ENCODE measurements at regions not wholly inside any gene's neighbourhood (a gene's known extent, or its start where the extent isn't known, plus 50 kb on each side); places are given as distances from the start of the nearest gene placed in this dataset.

- TF ChIP-seq POLR2A (IDR thresholded peaks at IDR 0.05) (no peak), EP300 (IDR thresholded peaks at IDR 0.05) (no peak), CTCF (IDR thresholded peaks at IDR 0.05) (no peak)
- intact Hi-C loops (cut with DNase I): no loop called here
- no peak overlapping the region for H3K4me3 ChIP-seq
- H3K27me3 ChIP-seq: no peaks in the 10 kb centered on the region
- H3K27ac ChIP-seq: no peak overlapping the region
- H3K36me3 ChIP-seq: no peaks in the 10 kb centered on the region
- no peak for DNase-seq
- no peaks in the 10 kb centered on the region for H3K4me1 ChIP-seq (ENCODE audit: insufficient read depth)
- WGBS, 3 donors: 21 to 31% (median 24%) methylated on average over 3 of the region's 3 CpGs
- H3K9me3 ChIP-seq: no peaks in the 10 kb centered on the region
Measured at GRCh38 chr15:96515371-96515770, 184.9 kb downstream of the NR2F2 start.

- Histone ChIP-seq H3K36me3 (no peaks in the 10 kb centered on the region), H3K4me1 (ENCODE audit: insufficient read depth) (no peaks in the 10 kb centered on the region), H3K27me3 (no peaks in the 10 kb centered on the region), H3K4me3 (no peak overlapping the region), H3K27ac (no peak overlapping the region), H3K9me3 (no peaks in the 10 kb centered on the region)
- no peak for DNase-seq
- no peak for TF ChIP-seq CTCF (IDR thresholded peaks at IDR 0.05)
- TF ChIP-seq EP300 (IDR thresholded peaks at IDR 0.05): no peak
- TF ChIP-seq POLR2A (IDR thresholded peaks at IDR 0.05): no peak
- 77 to 80% (median 79%) methylated on average over 1 of the region's 1 CpG for WGBS, 3 donors
- intact Hi-C loops (cut with DNase I): no loop called here
Measured at GRCh38 chr15:96521386-96521785, 190.9 kb downstream of the NR2F2 start.

- DNase-seq: no peak
- WGBS, 3 donors: 70 to 73% (median 72%) methylated on average over 5 of the region's 5 CpGs
- H3K9me3 ChIP-seq: no peaks in the 10 kb centered on the region
Measured at GRCh38 chr15:96524676-96525417, 194.3 kb downstream of the NR2F2 start.

GRCh38 chr15:96535148-96535547, 204.6 kb downstream of the NR2F2 start:
- Histone ChIP-seq H3K4me1 (ENCODE audit: insufficient read depth) (no peaks in the 10 kb centered on the region), H3K27ac (no peak overlapping the region), H3K27me3 (no peaks in the 10 kb centered on the region), H3K9me3 (no peaks in the 10 kb centered on the region), H3K4me3 (no peak overlapping the region), H3K36me3 (no peaks in the 10 kb centered on the region)
- TF ChIP-seq CTCF (IDR thresholded peaks at IDR 0.05) (no peak), EP300 (IDR thresholded peaks at IDR 0.05) (no peak), POLR2A (IDR thresholded peaks at IDR 0.05) (no peak)
- no peak for DNase-seq
- 84 to 90% (median 85%) methylated on average over 4 of the region's 4 CpGs for WGBS, 3 donors
- intact Hi-C loops (cut with DNase I): no loop called here

More at GRCh38 chr15:96524676-96525417, 194.3 kb downstream of the NR2F2 start:
- no peaks in the 10 kb centered on the region for H3K36me3 ChIP-seq
- TF ChIP-seq POLR2A (IDR thresholded peaks at IDR 0.05) (no peak), EP300 (IDR thresholded peaks at IDR 0.05) (no peak), CTCF (IDR thresholded peaks at IDR 0.05) (no peak)
- intact Hi-C loops (cut with DNase I): no loop called here
- H3K4me3 ChIP-seq: no peak overlapping the region
- no peaks in the 10 kb centered on the region for H3K4me1 ChIP-seq (ENCODE audit: insufficient read depth)
- H3K27me3 ChIP-seq: no peaks in the 10 kb centered on the region
- H3K27ac ChIP-seq: no peak overlapping the region

All from ovary (tissue), 7 donors.